ENCODE measurements at regions not wholly inside any gene's neighbourhood (a gene's known extent, or its start where the extent isn't known, plus 50 kb on each side); places are given as distances from the start of the nearest gene placed in this dataset.

GRCh38 chrX:139078342-139078741, 366.8 kb upstream of the FGF13 start:
- no peaks in the 10 kb centered on the region for H3K9me3 ChIP-seq (ENCODE audit: low read length)
- no peak overlapping the region for H3K27ac ChIP-seq (ENCODE audit: low read depth, low read length)
- H3K36me3 ChIP-seq (ENCODE audit: insufficient read depth, low read length): no peaks in the 10 kb centered on the region
- H3K4me3 ChIP-seq (ENCODE audit: low read depth in 1 of 2, low read length in 2 of 2): no peak overlapping the region
- H3K4me1 ChIP-seq (ENCODE audit: insufficient read depth, low read length): no peaks in the 10 kb centered on the region
- H3K27me3 ChIP-seq (ENCODE audit: control insufficient read depth in 1 of 2, insufficient read depth in 2 of 2, low read length in 2 of 2): no peaks in the 10 kb centered on the region
- no peak overlapping the region for H3K9ac ChIP-seq (ENCODE audit: low read length)

- no peaks in the 10 kb centered on the region for H3K9me3 ChIP-seq (ENCODE audit: low read length)
- H3K36me3 ChIP-seq (ENCODE audit: insufficient read depth, low read length): no peaks in the 10 kb centered on the region
- no peaks in the 10 kb centered on the region for H3K4me1 ChIP-seq (ENCODE audit: insufficient read depth, low read length)
- H3K9ac ChIP-seq (ENCODE audit: low read length): no peak overlapping the region
- H3K27me3 ChIP-seq (ENCODE audit: control insufficient read depth in 1 of 2, insufficient read depth in 2 of 2, low read length in 2 of 2): no peaks in the 10 kb centered on the region
- H3K27ac ChIP-seq (ENCODE audit: low read depth, low read length): no peak overlapping the region
- H3K4me3 ChIP-seq (ENCODE audit: low read depth in 1 of 2, low read length in 2 of 2): no peak overlapping the region
These were observed 366.0 kb upstream of the FGF13 start for GRCh38 chrX:139077281-139078250.

GRCh38 chrX:139063364-139063763, 351.8 kb upstream of the FGF13 start:
- no peaks in the 10 kb centered on the region for H3K4me1 ChIP-seq (ENCODE audit: insufficient read depth, low read length)
- no peak overlapping the region for H3K9ac ChIP-seq (ENCODE audit: low read length)
- H3K27ac ChIP-seq (ENCODE audit: low read depth, low read length): no peak overlapping the region
- no peak overlapping the region for H3K4me3 ChIP-seq (ENCODE audit: low read depth in 1 of 2, low read length in 2 of 2)
- H3K9me3 ChIP-seq (ENCODE audit: low read length): no peaks in the 10 kb centered on the region
- H3K27me3 ChIP-seq (ENCODE audit: control insufficient read depth in 1 of 2, insufficient read depth in 2 of 2, low read length in 2 of 2): no peaks in the 10 kb centered on the region
- no peaks in the 10 kb centered on the region for H3K36me3 ChIP-seq (ENCODE audit: insufficient read depth, low read length)

GRCh38 chrX:139058831-139059495, 347.4 kb upstream of the FGF13 start:
- no peaks in the 10 kb centered on the region for H3K4me1 ChIP-seq (ENCODE audit: insufficient read depth, low read length)

GRCh38 chrX:139052461-139052860, 340.9 kb upstream of the FGF13 start:
- H3K9ac ChIP-seq (ENCODE audit: low read length): no peak overlapping the region
- no peaks in the 10 kb centered on the region for H3K4me1 ChIP-seq (ENCODE audit: insufficient read depth, low read length)
- no peak overlapping the region for H3K27ac ChIP-seq (ENCODE audit: low read depth, low read length)
- no peaks in the 10 kb centered on the region for H3K9me3 ChIP-seq (ENCODE audit: low read length)
- no peaks in the 10 kb centered on the region for H3K27me3 ChIP-seq (ENCODE audit: control insufficient read depth in 1 of 2, insufficient read depth in 2 of 2, low read length in 2 of 2)
- no peaks in the 10 kb centered on the region for H3K36me3 ChIP-seq (ENCODE audit: insufficient read depth, low read length)
- H3K4me3 ChIP-seq (ENCODE audit: low read depth in 1 of 2, low read length in 2 of 2): no peak overlapping the region

More at GRCh38 chrX:139058831-139059495, 347.4 kb upstream of the FGF13 start:
- Histone ChIP-seq H3K9ac (ENCODE audit: low read length) (no peak overlapping the region), H3K4me3 (ENCODE audit: low read depth in 1 of 2, low read length in 2 of 2) (no peak overlapping the region), H3K27me3 (ENCODE audit: control insufficient read depth in 1 of 2, insufficient read depth in 2 of 2, low read length in 2 of 2) (no peaks in the 10 kb centered on the region), H3K27ac (ENCODE audit: low read depth, low read length) (no peak overlapping the region), H3K36me3 (ENCODE audit: insufficient read depth, low read length) (no peaks in the 10 kb centered on the region), H3K9me3 (ENCODE audit: low read length) (no peaks in the 10 kb centered on the region)

GRCh38 chrX:139049465-139049864, 337.9 kb upstream of the FGF13 start:
- Histone ChIP-seq H3K9ac (ENCODE audit: low read length) (no peak overlapping the region), H3K27me3 (ENCODE audit: control insufficient read depth in 1 of 2, insufficient read depth in 2 of 2, low read length in 2 of 2) (no peaks in the 10 kb centered on the region), H3K4me3 (ENCODE audit: low read depth in 1 of 2, low read length in 2 of 2) (no peak overlapping the region), H3K4me1 (ENCODE audit: insufficient read depth, low read length) (no peaks in the 10 kb centered on the region), H3K9me3 (ENCODE audit: low read length) (no peaks in the 10 kb centered on the region), H3K36me3 (ENCODE audit: insufficient read depth, low read length) (no peaks in the 10 kb centered on the region), H3K27ac (ENCODE audit: low read depth, low read length) (no peak overlapping the region)

GRCh38 chrX:139044680-139045079, 333.2 kb upstream of the FGF13 start:
- H3K36me3 ChIP-seq (ENCODE audit: insufficient read depth, low read length): no peaks in the 10 kb centered on the region
- H3K9ac ChIP-seq (ENCODE audit: low read length): no peak overlapping the region
- no peaks in the 10 kb centered on the region for H3K27me3 ChIP-seq (ENCODE audit: control insufficient read depth in 1 of 2, insufficient read depth in 2 of 2, low read length in 2 of 2)
- H3K9me3 ChIP-seq (ENCODE audit: low read length): no peaks in the 10 kb centered on the region
- H3K27ac ChIP-seq (ENCODE audit: low read depth, low read length): no peak overlapping the region
- H3K4me3 ChIP-seq (ENCODE audit: low read depth in 1 of 2, low read length in 2 of 2): no peak overlapping the region
- H3K4me1 ChIP-seq (ENCODE audit: insufficient read depth, low read length): no peaks in the 10 kb centered on the region

- Histone ChIP-seq H3K27me3 (ENCODE audit: control insufficient read depth in 1 of 2, insufficient read depth in 2 of 2, low read length in 2 of 2) (no peaks in the 10 kb centered on the region), H3K9me3 (ENCODE audit: low read length) (no peaks in the 10 kb centered on the region), H3K4me3 (ENCODE audit: low read depth in 1 of 2, low read length in 2 of 2) (no peak overlapping the region), H3K4me1 (ENCODE audit: insufficient read depth, low read length) (no peaks in the 10 kb centered on the region), H3K9ac (ENCODE audit: low read length) (no peak overlapping the region), H3K27ac (ENCODE audit: low read depth, low read length) (no peak overlapping the region), H3K36me3 (ENCODE audit: insufficient read depth, low read length) (no peaks in the 10 kb centered on the region)
These were observed 327.5 kb upstream of the FGF13 start for GRCh38 chrX:139039041-139039440.

- no peaks in the 10 kb centered on the region for H3K4me1 ChIP-seq (ENCODE audit: insufficient read depth, low read length)
- no peak overlapping the region for H3K27ac ChIP-seq (ENCODE audit: low read depth, low read length)
- H3K9ac ChIP-seq (ENCODE audit: low read length): no peak overlapping the region
- no peaks in the 10 kb centered on the region for H3K36me3 ChIP-seq (ENCODE audit: insufficient read depth, low read length)
- no peak overlapping the region for H3K4me3 ChIP-seq (ENCODE audit: low read depth in 1 of 2, low read length in 2 of 2)
- H3K9me3 ChIP-seq (ENCODE audit: low read length): no peaks in the 10 kb centered on the region
- H3K27me3 ChIP-seq (ENCODE audit: control insufficient read depth in 1 of 2, insufficient read depth in 2 of 2, low read length in 2 of 2): no peaks in the 10 kb centered on the region
These were observed 315.3 kb upstream of the FGF13 start for GRCh38 chrX:139026811-139027210.

- H3K4me3 ChIP-seq (ENCODE audit: low read depth in 1 of 2, low read length in 2 of 2): no peak overlapping the region
- H3K9ac ChIP-seq (ENCODE audit: low read length): no peak overlapping the region
- H3K9me3 ChIP-seq (ENCODE audit: low read length): no peaks in the 10 kb centered on the region
- no peaks in the 10 kb centered on the region for H3K4me1 ChIP-seq (ENCODE audit: insufficient read depth, low read length)
- H3K27me3 ChIP-seq (ENCODE audit: control insufficient read depth in 1 of 2, insufficient read depth in 2 of 2, low read length in 2 of 2): no peaks in the 10 kb centered on the region
- H3K36me3 ChIP-seq (ENCODE audit: insufficient read depth, low read length): no peaks in the 10 kb centered on the region
- H3K27ac ChIP-seq (ENCODE audit: low read depth, low read length): no peak overlapping the region
These were observed 314.9 kb upstream of the FGF13 start for GRCh38 chrX:139026406-139026805.

- Histone ChIP-seq H3K27ac (ENCODE audit: low read depth, low read length) (no peak overlapping the region), H3K9ac (ENCODE audit: low read length) (no peak overlapping the region), H3K36me3 (ENCODE audit: insufficient read depth, low read length) (no peaks in the 10 kb centered on the region), H3K27me3 (ENCODE audit: control insufficient read depth in 1 of 2, insufficient read depth in 2 of 2, low read length in 2 of 2) (no peaks in the 10 kb centered on the region), H3K4me1 (ENCODE audit: insufficient read depth, low read length) (no peaks in the 10 kb centered on the region), H3K9me3 (ENCODE audit: low read length) (no peaks in the 10 kb centered on the region), H3K4me3 (ENCODE audit: low read depth in 1 of 2, low read length in 2 of 2) (no peak overlapping the region)
These were observed 314.3 kb upstream of the FGF13 start for GRCh38 chrX:139025816-139026215.

Data from muscle layer of colon (tissue), 2 donors.